SK-N-MC (cell line): ENCODE measurements at regions not wholly inside any gene's neighbourhood (a gene's known extent, or its start where the extent isn't known, plus 50 kb on each side); places are given as distances from the start of the nearest gene placed in this dataset.

Experiments used
- DNase-seq: peaks from one replicate; pipeline ENCODE4 v3.0.0-alpha.2; 2011; ENCODE audit warnings: low read depth, low spot score
- H3K27ac ChIP-seq: fragments of 200-600 bp; sonication (generic); 2 replicates; pipeline ENCODE4 v1.5.1; 2016; ENCODE audit warnings: mixed run types
- H3K36me3 ChIP-seq: fragments of 200-600 bp; sonication (generic); 2 replicates; pipeline ENCODE4 v1.6.1; 2017; ENCODE audit warnings: antibody characterized with exemption, low read length, mixed read lengths; ENCODE audit not compliant: insufficient read depth
- H3K4me3 ChIP-seq: fragments of 200-600 bp; sonication (generic); 2 replicates; pipeline ENCODE4 v1.5.1; 2016
- H3K9ac ChIP-seq: fragments of 200-600 bp; sonication (generic); 2 replicates; pipeline ENCODE4 v1.8.0; 2017; ENCODE audit warnings: mixed run types, mixed read lengths; ENCODE audit not compliant: insufficient read length
- H3K9me3 ChIP-seq: fragments of 200-600 bp; sonication (generic); 2 replicates; pipeline ENCODE4 v1.6.1; 2017; ENCODE audit warnings: low read depth, mild to moderate bottlenecking, antibody characterized with exemption, low read length, moderate library complexity, mixed read lengths
- EZH2 ChIP-seq: fragments of 200-600 bp; sonication (generic); IDR thresholded peaks from one replicate; pipeline ENCODE4 v1.6.1; 2017; ENCODE audit warnings: antibody characterized with exemption
- FOXP2 ChIP-seq: optimal IDR thresholded peaks from 2 replicates; pipeline ENCODE3; 2011; ENCODE audit warnings: mild to moderate bottlenecking, moderate library complexity; ENCODE audit not compliant: insufficient read depth; ENCODE audit errors: extremely low read length, control extremely low read depth
- POLR2AphosphoS5 ChIP-seq: IDR thresholded peaks from 2 replicates; pipeline ENCODE4 v1.6.1; 2012; ENCODE audit warnings: mild to moderate bottlenecking, low read depth, low read length, borderline replicate concordance

- Histone ChIP-seq H3K9me3 (no peaks in the 10 kb centered on the region), H3K27ac (no peak overlapping the region), H3K36me3 (no peaks in the 10 kb centered on the region), H3K9ac (no peak overlapping the region), H3K4me3 (no peak overlapping the region)
- DNase-seq, result no peak
- no peak for TF ChIP-seq EZH2
- TF ChIP-seq POLR2AphosphoS5, result no peak
- no peak for TF ChIP-seq FOXP2
Measured at GRCh38 chr17:79187186-79187585, 112.6 kb downstream of the ENGASE start.

DNA sequence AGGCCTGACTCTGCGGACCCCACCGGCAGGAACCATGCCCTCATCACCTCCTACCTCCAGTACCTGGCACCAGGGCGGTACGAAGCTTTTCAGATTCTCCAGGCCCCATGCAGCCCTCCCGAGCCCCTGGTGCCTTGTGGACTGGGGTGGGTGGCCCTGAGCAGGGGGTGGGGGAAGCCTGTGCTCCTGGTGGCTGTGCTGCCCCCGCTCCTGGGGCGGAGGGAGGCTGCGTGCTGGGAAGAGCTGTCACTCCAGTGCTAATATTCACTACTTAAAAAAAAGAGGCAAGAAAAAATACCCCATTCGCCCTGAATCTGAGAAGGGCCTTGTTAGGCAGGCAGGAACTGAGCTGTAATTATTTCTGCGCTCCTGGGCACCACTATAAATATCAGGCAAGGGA is 111.8 kb downstream of the ENGASE start:
- Histone ChIP-seq H3K27ac (no peak overlapping the region), H3K9ac (no peak overlapping the region), H3K9me3 (no peaks in the 10 kb centered on the region), H3K36me3 (no peaks in the 10 kb centered on the region), H3K4me3 (no peak overlapping the region)
- no peak for TF ChIP-seq FOXP2
- no peak for TF ChIP-seq POLR2AphosphoS5
- TF ChIP-seq EZH2, result no peak
- no peak for DNase-seq

GRCh38 chr17:79185671-79186070 is 111.0 kb downstream of the ENGASE start:
- TF ChIP-seq FOXP2, result no peak
- Histone ChIP-seq H3K36me3 (no peaks in the 10 kb centered on the region), H3K27ac (no peak overlapping the region), H3K9me3 (no peaks in the 10 kb centered on the region), H3K4me3 (no peak overlapping the region), H3K9ac (no peak overlapping the region)
- no peak for DNase-seq

GRCh38 chr17:79184219-79184618 is 109.6 kb downstream of the ENGASE start:
- Histone ChIP-seq H3K9me3 (no peaks in the 10 kb centered on the region), H3K9ac (no peak overlapping the region), H3K36me3 (no peaks in the 10 kb centered on the region), H3K27ac (no peak overlapping the region), H3K4me3 (no peak overlapping the region)
- DNase-seq, result no peak
- TF ChIP-seq POLR2AphosphoS5 (no peak), EZH2 (no peak), FOXP2 (no peak)

- no peak overlapping the region for H3K27ac ChIP-seq
- no peaks in the 10 kb centered on the region for H3K9me3 ChIP-seq
- H3K4me3 ChIP-seq, result no peak overlapping the region
- no peak for DNase-seq
- TF ChIP-seq FOXP2 (no peak), POLR2AphosphoS5 (no peak), EZH2 (peak; percentile 39)
- H3K36me3 ChIP-seq, result no peaks in the 10 kb centered on the region
- H3K9ac ChIP-seq, result no peak overlapping the region
Measured at GRCh38 chr17:79183293-79184158, 108.9 kb downstream of the ENGASE start.

- H3K27ac ChIP-seq, result no peak overlapping the region
- H3K4me3 ChIP-seq, result no peak overlapping the region
- H3K9me3 ChIP-seq, result no peaks in the 10 kb centered on the region
- H3K36me3 ChIP-seq, result no peaks in the 10 kb centered on the region
- no peak for TF ChIP-seq FOXP2
- no peak for TF ChIP-seq POLR2AphosphoS5
- no peak for TF ChIP-seq EZH2
- no peak for DNase-seq
- H3K9ac ChIP-seq, result no peak overlapping the region
Measured at GRCh38 chr17:79183043-79183292, 108.3 kb downstream of the ENGASE start.

GRCh38 chr17:79182176-79183042 is 107.8 kb downstream of the ENGASE start:
- Histone ChIP-seq H3K27ac (no peak overlapping the region), H3K36me3 (no peaks in the 10 kb centered on the region), H3K4me3 (no peak overlapping the region), H3K9ac (no peak overlapping the region), H3K9me3 (no peaks in the 10 kb centered on the region)
- DNase-seq, result no peak
- TF ChIP-seq POLR2AphosphoS5 (no peak), EZH2 (no peak), FOXP2 (no peak)

GRCh38 chr17:79180358-79181005 is 105.9 kb downstream of the ENGASE start:
- Histone ChIP-seq H3K4me3 (no peak overlapping the region), H3K9ac (no peak overlapping the region), H3K27ac (no peak overlapping the region), H3K9me3 (no peaks in the 10 kb centered on the region), H3K36me3 (no peaks in the 10 kb centered on the region)
- DNase-seq, result no peak
- TF ChIP-seq EZH2 (no peak), POLR2AphosphoS5 (no peak), FOXP2 (no peak)

- H3K36me3 ChIP-seq, result no peaks in the 10 kb centered on the region
- TF ChIP-seq FOXP2 (no peak), EZH2 (no peak), POLR2AphosphoS5 (no peak)
- no peak for DNase-seq
- H3K4me3 ChIP-seq, result no peak overlapping the region
- no peaks in the 10 kb centered on the region for H3K9me3 ChIP-seq
- no peak overlapping the region for H3K9ac ChIP-seq
- H3K27ac ChIP-seq, result no peak overlapping the region
Measured at GRCh38 chr17:79179334-79179733, 104.7 kb downstream of the ENGASE start.
